Astrocyte (in vitro differentiated cells and primary cell): ENCODE measurements at regions not wholly inside any gene's neighbourhood (a gene's known extent, or its start where the extent isn't known, plus 50 kb on each side); places are given as distances from the start of the nearest gene placed in this dataset.
"Not testable (repeated sequence)": the region's sequence is repeated elsewhere in the genome, so short reads cannot be mapped to it uniquely, and the experiment has no call there.

ENCODE experiments used
- DNase-seq: peaks from one replicate; pipeline ENCODE4 v3.0.0-alpha.2; 2010; ENCODE audit warnings: low read depth
- FAIRE-seq: peaks from 2 replicates; lab custom pipeline; 2011; peaks lifted over from hg19 to GRCh38; lab: Jason Lieb, UNC
- H2AFZ ChIP-seq: 2 replicates; pipeline ENCODE4 v1.6.0; 2012; ENCODE audit warnings: low read depth, low read length, inconsistent platforms
- H3K27ac ChIP-seq: 2 replicates; pipeline ENCODE4 v1.5.1; 2011; ENCODE audit warnings: low read depth, low read length, inconsistent platforms
- H3K27me3 ChIP-seq: 2 replicates; pipeline ENCODE4 v1.6.0; 2011; ENCODE audit warnings: low read length, inconsistent platforms; ENCODE audit not compliant: insufficient read depth
- H3K36me3 ChIP-seq: 2 replicates; pipeline ENCODE4 v1.5.1; 2011; ENCODE audit warnings: low read length, inconsistent platforms; ENCODE audit not compliant: insufficient read depth
- H3K4me1 ChIP-seq: 2 replicates; pipeline ENCODE4 v1.5.1; 2011; ENCODE audit warnings: low read length, inconsistent platforms; ENCODE audit not compliant: insufficient read depth
- H3K4me2 ChIP-seq: 2 replicates; pipeline ENCODE4 v1.6.0; 2012; ENCODE audit warnings: low read length, inconsistent platforms
- H3K4me3 ChIP-seq: 2 replicates; pipeline ENCODE4 v1.5.1; 2011; ENCODE audit warnings: low read depth, mild to moderate bottlenecking, low read length, inconsistent platforms; ENCODE audit not compliant: insufficient read depth
- H3K79me2 ChIP-seq: 2 replicates; pipeline ENCODE4 v1.6.0; 2012; ENCODE audit warnings: mild to moderate bottlenecking, low read length, inconsistent platforms; ENCODE audit not compliant: insufficient read depth
- H3K9ac ChIP-seq: 2 replicates; pipeline ENCODE4 v1.6.0; 2012; ENCODE audit warnings: mild to moderate bottlenecking, low read length, inconsistent platforms
- H3K9me3 ChIP-seq: 2 replicates; pipeline ENCODE4 v1.5.1; 2012; ENCODE audit warnings: low read depth, mild to moderate bottlenecking, low read length, inconsistent platforms; ENCODE audit not compliant: insufficient read depth
- H4K20me1 ChIP-seq: 2 replicates; pipeline ENCODE4 v1.6.0; 2012; ENCODE audit warnings: low read length, inconsistent platforms; ENCODE audit not compliant: insufficient read depth
- H3K27ac Mint-ChIP-seq: one replicate; pipeline ENCODE4 v1.8.0; 2021; ENCODE audit warnings: mild to moderate bottlenecking, mixed read lengths; ENCODE audit not compliant: unreplicated experiment
- H3K27me3 Mint-ChIP-seq: one replicate; pipeline ENCODE4 v1.8.0; 2021; ENCODE audit warnings: low read depth, mixed read lengths; ENCODE audit not compliant: unreplicated experiment
- H3K36me3 Mint-ChIP-seq: one replicate; pipeline ENCODE4 v1.8.0; 2021; ENCODE audit warnings: low read depth, mixed read lengths; ENCODE audit not compliant: unreplicated experiment
- H3K4me1 Mint-ChIP-seq: one replicate; pipeline ENCODE4 v1.8.0; 2021; ENCODE audit warnings: low read depth, mixed read lengths; ENCODE audit not compliant: unreplicated experiment
- H3K4me3 Mint-ChIP-seq: one replicate; pipeline ENCODE4 v1.8.0; 2021; ENCODE audit warnings: mild to moderate bottlenecking, moderate library complexity, mixed read lengths; ENCODE audit not compliant: unreplicated experiment
- H3K9me3 Mint-ChIP-seq: one replicate; pipeline ENCODE4 v1.8.0; 2021; ENCODE audit warnings: mild to moderate bottlenecking, mixed read lengths; ENCODE audit not compliant: unreplicated experiment
- EZH2 ChIP-seq: IDR thresholded peaks from 2 replicates; pipeline ENCODE4 v1.6.1; 2012; ENCODE audit warnings: mild to moderate bottlenecking, low read length, inconsistent platforms; ENCODE audit not compliant: insufficient read depth
- TF ChIP-seq, protein P1 (sequence below): IDR thresholded peaks from 2 replicates; pipeline ENCODE4 v1.5.1; 2011; ENCODE audit warnings: low read depth, mild to moderate bottlenecking, inconsistent platforms, low read length, moderate library complexity; ENCODE audit not compliant: insufficient read depth

- FAIRE-seq (no peak), DNase-seq (no peak)
- H3K36me3 Mint-ChIP-seq: no peaks in the 10 kb centered on the region
- Histone ChIP-seq H3K9me3 (peaks cover 3% of the 10 kb centered on the region), H3K4me1 (no peaks in the 10 kb centered on the region), H3K9ac (no peak overlapping the region), H3K79me2 (no peaks in the 10 kb centered on the region), H3K4me2 (no peak overlapping the region), H3K36me3 (no peaks in the 10 kb centered on the region), H3K27me3 (no peaks in the 10 kb centered on the region), H3K4me3 (no peak overlapping the region), H2AFZ (no peak overlapping the region), H3K27ac (no peak overlapping the region), H4K20me1 (no peaks in the 10 kb centered on the region)
- H3K4me3 Mint-ChIP-seq: no peak overlapping the region
- H3K27ac Mint-ChIP-seq: no peak overlapping the region
- no peaks in the 10 kb centered on the region for H3K4me1 Mint-ChIP-seq
- TF ChIP-seq, protein P1, sequence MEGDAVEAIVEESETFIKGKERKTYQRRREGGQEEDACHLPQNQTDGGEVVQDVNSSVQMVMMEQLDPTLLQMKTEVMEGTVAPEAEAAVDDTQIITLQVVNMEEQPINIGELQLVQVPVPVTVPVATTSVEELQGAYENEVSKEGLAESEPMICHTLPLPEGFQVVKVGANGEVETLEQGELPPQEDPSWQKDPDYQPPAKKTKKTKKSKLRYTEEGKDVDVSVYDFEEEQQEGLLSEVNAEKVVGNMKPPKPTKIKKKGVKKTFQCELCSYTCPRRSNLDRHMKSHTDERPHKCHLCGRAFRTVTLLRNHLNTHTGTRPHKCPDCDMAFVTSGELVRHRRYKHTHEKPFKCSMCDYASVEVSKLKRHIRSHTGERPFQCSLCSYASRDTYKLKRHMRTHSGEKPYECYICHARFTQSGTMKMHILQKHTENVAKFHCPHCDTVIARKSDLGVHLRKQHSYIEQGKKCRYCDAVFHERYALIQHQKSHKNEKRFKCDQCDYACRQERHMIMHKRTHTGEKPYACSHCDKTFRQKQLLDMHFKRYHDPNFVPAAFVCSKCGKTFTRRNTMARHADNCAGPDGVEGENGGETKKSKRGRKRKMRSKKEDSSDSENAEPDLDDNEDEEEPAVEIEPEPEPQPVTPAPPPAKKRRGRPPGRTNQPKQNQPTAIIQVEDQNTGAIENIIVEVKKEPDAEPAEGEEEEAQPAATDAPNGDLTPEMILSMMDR: no peak
- no peak for TF ChIP-seq EZH2
- no peaks in the 10 kb centered on the region for H3K27me3 Mint-ChIP-seq
- H3K9me3 Mint-ChIP-seq: no peaks in the 10 kb centered on the region
Observed at GRCh38 chr16:6749698-6750097, 582.9 kb upstream of the RBFOX1 start.

DNA sequence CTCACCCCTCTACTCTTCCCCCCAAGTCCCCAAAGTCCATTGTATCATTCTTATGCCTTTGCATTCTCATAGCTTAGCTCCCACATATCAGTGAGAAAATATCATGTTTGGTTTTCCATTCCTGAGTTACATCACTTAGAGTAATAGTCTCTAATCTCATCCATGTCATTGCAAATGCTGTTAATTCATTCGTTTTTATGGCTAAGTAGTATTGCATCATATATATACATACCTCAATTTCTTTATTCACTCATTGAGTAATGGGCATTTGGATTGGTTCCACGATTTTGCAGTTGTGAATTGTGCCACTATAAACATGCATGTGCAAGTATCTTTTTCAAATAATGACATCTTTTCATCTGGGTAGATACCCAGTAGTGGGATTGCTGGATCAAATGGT is 596.3 kb upstream of the RBFOX1 start:
- DNase-seq, H3K4me1 ChIP-seq, H3K9me3 ChIP-seq, H3K27me3 Mint-ChIP-seq, FAIRE-seq, H3K9me3 Mint-ChIP-seq, H3K27me3 ChIP-seq, H3K4me1 Mint-ChIP-seq, H3K9ac ChIP-seq, H3K4me3 Mint-ChIP-seq, H3K36me3 Mint-ChIP-seq, H2AFZ ChIP-seq, H3K36me3 ChIP-seq, H3K79me2 ChIP-seq, H3K4me3 ChIP-seq, H3K27ac ChIP-seq, H4K20me1 ChIP-seq, H3K27ac Mint-ChIP-seq, H3K4me2 ChIP-seq: not testable (repeated sequence)

DNA sequence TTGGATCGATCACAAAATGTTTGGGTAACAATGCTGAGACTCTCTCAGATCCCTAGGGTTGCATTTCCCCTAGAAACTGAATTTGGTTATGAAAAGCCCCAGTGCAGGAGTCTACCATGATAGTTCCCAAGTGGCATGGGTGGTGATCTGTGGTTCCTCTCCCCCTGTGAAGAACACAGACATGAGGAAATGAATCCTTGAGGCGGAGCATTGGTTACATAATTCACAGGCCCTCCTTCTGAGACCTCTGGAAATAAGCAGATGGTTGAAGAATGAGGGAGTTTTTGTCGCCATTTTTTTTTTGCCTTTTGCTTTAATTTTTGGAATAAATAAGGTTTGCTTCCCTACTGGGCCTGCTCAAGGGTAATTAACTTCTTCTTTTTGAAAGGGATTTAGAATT is 597.0 kb upstream of the RBFOX1 start:
- Histone ChIP-seq H3K4me2 (no peak overlapping the region), H4K20me1 (no peaks in the 10 kb centered on the region), H3K27ac (no peak overlapping the region), H3K79me2 (no peaks in the 10 kb centered on the region), H3K36me3 (no peaks in the 10 kb centered on the region), H2AFZ (no peak overlapping the region), H3K27me3 (no peaks in the 10 kb centered on the region), H3K4me3 (no peak overlapping the region), H3K4me1 (no peaks in the 10 kb centered on the region), H3K9me3 (peaks cover 7% of the 10 kb centered on the region), H3K9ac (no peak overlapping the region)
- Mint-ChIP-seq H3K4me3 (no peak overlapping the region), H3K36me3 (no peaks in the 10 kb centered on the region), H3K9me3 (peaks cover 3% of the 10 kb centered on the region), H3K27me3 (peaks cover 2% of the 10 kb centered on the region), H3K27ac (no peak overlapping the region), H3K4me1 (no peaks in the 10 kb centered on the region)
- no peak for DNase-seq
- FAIRE-seq: no peak
- no peak for TF ChIP-seq EZH2
- TF ChIP-seq, protein P1: no peak
